GM19463 (cell line): ENCODE measurements at regions not wholly inside any gene's neighbourhood (a gene's known extent, or its start where the extent isn't known, plus 50 kb on each side); places are given as distances from the start of the nearest gene placed in this dataset.
A peak's percentile ranks its signal among the peaks of the same experiment; 100 is the strongest.

ENCODE experiments used
- ATAC-seq: cut with Tn5 transposase; IDR thresholded peaks from one replicate; pipeline ENCODE4 v1.9.1; 2021; ENCODE audit warnings: mild to moderate bottlenecking, moderate library complexity; ENCODE audit not compliant: unreplicated experiment

DNA sequence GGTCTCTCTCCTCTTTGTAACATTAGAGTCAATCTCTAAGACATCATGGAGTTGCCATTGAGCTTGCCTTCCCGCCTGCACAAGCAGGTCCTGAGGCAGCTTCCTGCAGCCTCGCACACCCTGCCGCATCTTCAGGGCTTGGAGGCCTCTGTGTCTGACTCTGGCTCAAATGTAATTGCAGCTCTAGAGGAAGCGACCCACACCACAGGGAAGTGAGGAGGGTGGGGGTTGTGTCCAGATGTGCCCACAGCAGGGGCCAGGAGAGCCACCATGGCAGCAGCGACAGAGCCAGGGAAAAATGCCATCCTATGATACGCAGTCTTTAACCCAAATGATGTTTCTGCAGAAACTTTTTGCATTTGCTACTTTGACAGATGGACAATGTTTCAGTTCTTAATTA lies 216.0 kb upstream of the ZNF32 start:
- no peak for ATAC-seq

DNA sequence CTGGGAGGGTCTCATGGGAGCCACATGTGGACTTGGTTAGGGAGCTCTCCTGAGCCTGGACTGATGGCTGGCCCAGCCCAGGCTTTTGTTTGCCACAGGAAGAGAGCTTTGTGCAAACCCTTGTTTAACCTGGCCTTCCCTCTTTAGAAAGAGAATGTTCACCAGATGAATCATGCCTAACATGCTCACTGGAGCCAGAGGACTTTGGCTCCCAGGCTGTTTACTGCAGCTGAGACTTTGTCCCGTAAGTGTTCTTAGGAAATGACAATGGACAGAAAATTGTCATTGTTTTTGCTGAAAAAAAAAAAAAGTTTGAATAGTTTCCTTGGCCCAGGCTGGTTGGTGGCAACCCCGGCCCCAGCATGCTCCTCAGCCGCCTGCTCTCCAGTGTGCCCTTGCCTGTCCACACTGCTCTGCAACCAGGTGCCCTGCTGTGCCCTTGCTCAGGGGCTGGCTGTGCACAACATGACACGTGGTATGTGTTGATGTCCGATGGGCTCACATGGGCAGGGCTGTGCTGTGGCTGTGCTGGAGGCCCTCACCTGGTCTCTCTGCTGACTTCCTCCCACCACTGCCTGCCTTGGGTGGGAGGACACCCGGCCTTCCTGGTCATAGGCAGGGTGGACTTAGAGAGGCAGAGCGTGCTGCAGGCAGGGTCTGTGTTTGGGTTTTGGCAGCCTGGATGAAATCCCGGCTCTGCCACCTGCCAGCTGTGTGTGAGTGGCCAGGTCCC lies 215.3 kb upstream of the ZNF32 start:
- no peak for ATAC-seq

DNA sequence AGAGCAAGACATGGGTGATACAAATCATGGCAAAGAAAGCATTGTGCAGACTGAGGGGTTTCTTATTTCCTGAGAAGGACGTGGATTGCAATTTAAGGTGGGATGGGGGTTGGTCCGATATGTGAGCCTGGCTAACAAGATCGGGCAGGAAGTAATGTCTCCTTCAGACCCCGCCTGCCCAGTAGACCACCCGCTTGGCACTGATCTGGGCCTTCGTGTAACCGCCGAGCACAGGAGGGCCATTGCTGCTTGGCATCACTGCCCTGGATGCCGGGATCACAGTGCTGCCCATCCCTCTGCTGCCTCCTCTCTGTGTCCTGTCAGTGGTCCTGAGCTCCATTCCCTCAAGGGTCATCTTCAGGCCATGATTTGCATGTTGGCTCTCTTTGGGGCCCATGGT lies 214.6 kb upstream of the ZNF32 start:
- ATAC-seq, result no peak

DNA sequence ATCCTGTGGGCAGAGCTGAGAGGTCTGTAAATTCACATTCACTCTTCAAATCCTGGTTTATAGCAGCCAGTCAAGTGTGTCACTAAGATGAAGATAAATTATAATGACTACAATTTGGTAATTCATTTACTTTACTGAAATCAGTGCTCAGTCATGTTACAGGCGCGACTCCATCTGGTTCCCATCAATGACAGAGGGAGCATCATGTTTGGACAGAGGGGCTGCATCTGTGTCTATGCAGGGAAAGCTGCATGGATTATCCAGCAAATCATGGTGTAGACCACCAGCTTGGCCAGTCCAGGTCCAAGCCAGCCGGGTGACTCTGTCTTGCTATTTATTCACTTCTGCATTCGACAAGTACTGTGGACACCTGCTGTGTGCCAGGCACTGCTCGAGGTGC lies 214.1 kb upstream of the ZNF32 start:
- ATAC-seq, result no peak

DNA sequence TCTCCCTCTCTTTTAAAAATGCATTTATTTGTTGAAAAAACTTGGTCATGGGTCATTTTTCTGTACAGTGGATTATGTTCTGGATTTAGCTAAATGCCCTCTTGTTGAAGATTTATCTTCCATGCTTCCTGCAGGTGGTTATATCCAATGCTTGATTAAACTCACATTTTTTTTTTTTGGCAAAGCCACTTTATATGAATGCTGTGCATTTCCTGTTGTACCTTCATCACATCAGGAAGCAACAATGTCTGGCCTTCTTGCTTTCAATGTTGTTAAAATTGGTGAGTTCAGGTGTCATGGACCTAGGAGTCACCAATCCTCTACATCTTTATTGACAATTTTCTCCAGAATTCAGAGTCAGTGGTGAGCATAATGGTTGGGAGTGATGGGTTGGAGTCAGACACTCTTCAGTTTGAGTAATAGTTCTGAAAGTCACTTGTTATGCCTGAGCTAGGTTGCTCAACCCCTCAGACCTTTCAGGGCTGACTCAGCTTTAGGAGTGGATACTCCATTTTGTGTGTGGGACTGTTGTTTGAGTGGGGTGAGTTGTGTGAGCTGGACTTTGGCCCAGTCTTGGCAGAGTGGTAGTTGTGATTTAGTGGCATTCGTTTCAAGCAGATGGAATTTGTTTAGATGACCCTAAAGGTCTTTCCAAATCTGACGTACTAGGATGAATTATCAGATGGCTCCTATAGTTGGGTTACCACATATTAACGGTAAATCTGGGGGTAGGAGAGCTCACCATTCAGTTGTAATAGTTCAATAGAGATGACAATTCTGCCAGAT lies 213.5 kb upstream of the ZNF32 start:
- no peak for ATAC-seq

DNA sequence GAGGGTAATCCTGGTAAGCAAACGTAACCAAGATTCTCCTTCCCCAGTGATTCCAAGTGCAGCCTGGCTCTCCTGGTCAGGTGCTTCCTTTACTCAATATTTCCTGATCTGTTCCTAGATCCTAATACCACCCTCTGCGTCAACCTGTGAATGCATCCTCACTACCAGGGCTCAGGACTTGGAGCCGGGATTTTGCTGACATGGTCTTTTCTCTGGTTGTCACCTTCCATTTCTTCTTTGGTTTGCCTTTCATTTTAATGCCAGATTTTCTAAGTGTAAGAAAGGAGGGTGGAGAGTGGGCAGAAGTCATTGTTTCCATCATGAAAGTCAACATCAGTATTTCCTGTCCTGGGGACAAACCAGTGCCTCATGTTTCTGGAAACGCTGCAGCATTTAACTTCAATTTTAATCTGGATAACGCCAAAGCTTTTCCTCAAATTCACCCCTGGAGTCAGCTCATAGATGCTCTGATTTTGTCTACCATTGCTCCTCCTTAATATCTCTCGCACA lies 210.4 kb upstream of the ZNF32 start:
- no peak for ATAC-seq

DNA sequence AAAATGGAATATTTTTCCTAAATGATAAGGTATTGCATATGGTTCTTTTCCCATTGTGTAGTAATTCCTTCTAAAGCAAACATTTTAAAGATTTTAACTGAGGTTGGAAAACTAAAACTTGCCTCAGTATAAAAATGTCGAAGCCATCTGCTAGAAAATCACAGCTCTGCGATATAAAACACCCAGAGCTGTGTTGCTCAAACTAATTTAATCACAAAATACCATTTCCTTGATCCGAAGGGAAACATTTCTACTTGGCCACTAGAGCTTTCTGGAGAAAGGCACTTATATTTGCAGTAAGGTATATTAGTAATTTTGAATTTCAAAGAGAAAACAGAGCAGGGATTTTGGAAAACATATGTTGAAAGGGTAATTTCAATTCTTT lies 209.2 kb upstream of the ZNF32 start:
- ATAC-seq, result no peak

DNA sequence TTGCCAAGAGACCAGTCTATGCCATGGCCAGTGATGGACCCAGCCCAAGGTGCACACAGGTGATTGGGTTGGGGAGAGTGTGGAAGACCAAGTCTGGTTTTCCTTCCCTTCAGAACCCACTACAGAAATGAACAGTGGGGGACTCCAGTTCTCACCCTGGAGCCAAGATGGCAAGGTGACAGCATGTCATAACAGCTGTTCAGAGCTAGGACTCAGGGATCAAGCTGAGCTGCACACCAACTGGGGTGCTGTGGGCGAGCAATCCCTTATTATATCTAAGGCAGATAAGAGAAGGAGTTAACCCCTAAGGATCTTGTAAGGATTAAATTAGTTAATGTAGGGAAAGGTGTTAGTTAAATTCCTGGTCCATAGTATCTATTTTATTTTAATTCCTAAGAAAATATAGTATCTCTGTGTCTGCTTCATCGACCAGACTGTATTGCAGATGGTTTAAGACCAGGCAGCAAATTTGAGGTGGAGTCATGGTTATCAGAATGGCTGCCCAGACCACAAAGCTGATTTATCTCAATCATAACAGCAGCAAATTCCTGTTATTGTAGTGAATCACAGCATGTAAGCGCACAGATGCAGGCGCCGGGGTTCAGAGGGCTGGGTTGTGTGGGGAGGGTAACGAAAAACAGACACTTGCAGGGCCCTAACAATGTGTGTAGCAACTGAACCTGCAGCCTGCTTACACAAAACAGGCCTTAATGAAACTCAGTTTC lies 208.7 kb upstream of the ZNF32 start:
- ATAC-seq, result no peak

DNA sequence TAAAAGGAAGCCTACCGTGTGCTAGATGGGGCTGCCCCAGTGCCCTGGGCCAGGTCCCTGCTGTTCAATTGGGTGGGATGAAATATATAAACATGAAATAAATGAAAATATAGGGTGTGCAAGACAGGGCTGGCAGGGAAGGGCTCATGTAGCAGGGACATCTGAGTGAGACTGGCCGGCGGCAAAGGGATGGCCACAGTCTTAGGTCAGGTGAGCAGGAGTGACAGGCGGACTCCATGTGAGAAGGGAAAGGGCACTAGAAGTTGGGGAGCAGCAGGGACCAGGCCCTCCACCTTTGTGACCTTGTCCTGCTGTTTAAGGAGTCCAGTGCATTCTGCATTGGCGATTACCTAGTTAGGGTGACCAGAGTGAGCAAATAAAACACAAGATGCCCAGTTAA lies 207.6 kb upstream of the ZNF32 start:
- no peak for ATAC-seq

DNA sequence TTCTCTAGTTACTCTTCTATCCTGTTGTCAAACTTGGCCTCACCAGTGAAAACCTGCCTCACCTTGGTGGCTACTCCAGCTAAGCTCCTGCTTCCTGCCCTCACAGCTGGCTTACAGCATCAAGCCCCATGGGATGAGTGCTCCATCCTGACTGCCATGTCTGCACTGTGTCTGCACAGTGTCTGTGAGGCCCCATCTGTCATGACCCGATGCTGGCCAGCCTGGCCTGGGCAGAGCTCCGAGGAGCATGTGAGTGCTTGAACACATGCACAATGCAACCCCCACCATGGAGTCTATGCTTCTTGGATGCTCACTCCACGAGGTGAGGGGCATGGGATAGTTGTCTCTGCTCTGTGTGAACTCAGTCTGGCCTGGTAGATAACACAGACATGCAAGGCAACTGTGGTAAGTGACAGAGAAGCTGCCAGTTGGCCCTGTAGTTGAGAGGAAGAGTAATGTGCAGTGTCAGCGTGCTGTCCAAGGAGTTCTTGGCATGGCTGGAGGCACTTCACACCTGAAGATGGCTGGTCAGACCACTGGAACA lies 207.1 kb upstream of the ZNF32 start:
- ATAC-seq, result no peak

DNA sequence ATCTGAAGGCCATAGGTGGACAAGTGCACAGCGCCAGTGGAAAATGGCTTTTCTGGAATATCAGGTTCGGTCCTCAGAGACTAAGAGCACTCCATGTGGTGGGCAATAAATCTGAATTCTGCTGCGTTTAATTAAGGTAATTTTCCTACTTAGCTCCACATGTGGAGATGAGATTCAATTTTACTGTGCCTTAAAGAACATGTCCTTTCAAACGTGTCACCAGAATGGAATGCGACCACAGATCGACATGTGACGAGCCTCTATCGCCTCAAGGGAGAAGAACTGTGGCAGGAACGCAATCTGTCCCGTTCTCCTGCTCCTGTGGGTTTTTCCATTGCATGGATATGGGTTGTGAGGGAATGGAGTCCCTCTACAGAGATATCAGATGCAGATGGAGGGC lies 205.3 kb upstream of the ZNF32 start:
- no peak for ATAC-seq

DNA sequence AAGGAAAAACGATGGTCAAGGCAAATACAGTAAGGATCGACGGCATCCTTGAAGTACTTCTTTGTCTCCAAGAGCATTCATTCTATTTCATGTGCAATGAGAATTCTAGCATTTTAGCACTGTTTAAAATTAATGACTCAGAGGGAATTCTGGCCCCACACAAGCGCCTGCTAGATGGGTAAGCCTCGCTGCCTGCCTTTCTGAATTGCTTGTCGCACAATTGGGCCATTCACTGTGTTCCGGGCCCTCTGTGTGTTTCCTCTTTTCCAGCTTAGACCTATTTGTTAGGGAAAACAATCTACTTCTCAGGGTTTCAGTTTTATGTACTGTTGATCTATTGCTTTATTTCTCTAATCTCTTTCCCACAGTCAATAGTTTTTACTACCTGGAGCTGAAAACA lies 204.7 kb upstream of the ZNF32 start:
- ATAC-seq, result no peak

DNA sequence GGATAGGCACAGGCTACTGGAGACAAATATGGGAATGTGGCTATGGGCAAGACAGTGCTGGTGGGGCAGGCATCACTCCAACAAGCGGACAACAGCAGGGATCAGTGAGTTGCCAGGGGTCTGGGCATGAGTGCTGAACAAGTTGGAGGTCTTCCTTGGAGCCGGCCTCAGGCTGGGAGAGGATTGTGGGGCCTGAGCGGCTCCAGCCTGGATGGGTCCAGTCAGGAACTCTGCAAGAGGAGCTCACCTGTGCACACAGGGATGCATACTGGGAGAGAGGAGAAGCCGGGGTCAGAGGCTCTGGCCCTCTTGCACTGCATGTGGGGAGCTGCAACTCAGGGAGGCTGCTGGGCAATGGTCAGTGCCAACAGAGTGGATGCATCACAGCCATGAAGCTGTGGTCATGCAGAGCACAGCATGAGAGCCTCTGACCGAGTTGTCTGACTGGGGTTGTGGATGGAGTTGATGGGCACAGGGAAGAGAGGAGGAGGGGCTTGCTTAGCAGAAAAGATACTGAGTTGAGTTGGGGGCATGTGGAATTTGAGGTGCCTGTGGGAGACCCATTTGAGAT lies 204.0 kb upstream of the ZNF32 start:
- ATAC-seq, result no peak

DNA sequence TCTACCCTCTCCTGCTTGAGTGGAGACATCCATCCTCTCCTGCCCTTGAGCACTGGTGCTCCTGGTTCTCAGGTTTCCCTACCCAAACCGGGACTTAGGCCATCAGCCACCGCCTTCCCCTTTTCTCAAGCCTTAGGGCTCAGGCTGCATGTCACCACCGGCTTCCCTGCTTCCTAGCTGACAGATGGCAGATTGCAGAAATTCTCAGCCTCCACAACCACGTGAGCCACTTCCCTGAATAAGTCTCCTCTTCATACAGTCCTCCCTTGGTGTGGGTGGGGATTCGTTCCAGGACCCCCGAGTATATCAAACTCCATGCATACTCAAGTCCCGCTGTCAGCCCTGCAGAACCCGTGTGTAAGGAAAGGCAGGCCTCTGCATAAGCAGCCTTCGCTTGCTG lies 203.5 kb upstream of the ZNF32 start:
- ATAC-seq, result no peak

DNA sequence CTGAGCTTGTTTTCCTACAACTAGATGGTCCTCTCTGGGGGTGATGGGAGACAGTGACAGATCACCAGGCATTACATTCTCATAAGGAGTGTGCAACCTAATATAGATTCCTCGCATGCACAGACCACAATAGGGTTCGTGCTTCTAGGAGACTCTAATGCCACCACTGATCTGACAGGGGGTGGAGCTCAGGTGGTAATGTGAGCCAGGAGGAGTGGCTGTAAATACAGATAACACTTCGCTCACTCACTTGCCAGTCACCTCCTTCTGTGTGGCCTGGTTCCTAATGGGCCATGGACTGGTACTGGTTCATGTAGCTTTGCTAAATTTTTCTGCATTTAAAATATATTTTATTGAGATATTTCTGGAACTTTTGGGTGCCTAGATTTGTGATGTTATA lies 202.3 kb upstream of the ZNF32 start:
- ATAC-seq, result no peak

DNA sequence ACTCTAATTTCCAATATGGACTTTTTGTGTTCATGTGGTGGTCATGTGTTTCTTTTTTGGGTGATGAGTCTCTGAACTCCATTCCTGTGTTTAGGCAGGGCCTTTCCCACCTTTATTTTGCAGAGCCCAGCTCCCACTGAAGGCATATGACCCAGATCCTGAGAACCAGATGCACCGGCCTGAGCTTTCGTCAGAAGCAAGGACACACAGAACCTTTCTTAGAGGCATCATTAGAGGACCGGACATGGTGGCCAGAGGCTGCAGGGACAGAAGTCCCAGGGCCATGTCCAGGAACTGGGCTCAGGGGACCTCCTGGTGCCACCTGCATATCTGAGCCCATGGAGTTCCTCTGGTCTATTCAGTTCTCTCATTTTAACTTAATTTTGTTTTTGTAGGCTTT lies 200.9 kb upstream of the ZNF32 start:
- no peak for ATAC-seq

DNA sequence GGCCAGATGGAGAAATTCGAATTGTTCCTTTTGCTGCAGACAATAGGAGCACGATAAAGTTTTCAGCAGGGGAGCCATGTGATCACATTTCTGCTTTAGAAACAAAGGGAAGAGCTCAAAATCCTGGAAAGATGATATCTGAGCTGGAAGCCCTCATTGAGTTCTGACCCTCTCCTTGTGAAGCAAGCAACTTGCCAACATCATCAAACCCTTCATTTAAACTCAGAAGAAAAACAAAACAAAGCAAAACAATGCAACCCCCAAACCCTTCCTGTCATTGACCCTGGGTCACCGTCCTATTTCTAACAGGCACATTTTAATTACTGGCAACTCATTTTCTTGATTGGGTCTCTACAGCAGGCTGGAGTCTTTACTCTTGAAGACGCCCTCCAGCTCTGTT lies 198.3 kb upstream of the ZNF32 start:
- ATAC-seq, result no peak

DNA sequence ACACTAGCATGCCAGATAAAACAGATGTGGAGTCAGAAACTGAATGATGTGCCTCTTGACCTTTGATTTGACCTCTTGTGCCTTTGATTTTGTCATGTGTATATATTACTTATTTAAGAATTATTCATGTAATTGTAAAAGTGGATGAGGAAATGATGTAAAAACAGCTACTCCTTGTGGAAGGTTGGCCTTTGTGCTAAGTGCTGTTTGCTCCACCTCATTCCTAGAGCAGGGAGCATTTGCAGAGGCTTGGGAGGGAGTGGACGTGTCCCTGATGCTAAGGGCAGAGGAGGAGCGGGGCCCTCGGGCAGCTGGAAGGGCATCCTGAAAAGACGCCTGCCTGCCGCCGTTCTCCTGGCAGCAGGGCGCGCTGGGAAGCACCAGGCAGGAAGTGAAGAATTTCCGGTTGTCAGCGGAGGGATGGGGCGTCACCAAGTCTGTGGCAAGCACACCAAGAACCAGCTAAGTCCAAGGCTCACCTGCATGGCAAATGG lies 197.6 kb upstream of the ZNF32 start:
- ATAC-seq, result peak; percentile 68

DNA sequence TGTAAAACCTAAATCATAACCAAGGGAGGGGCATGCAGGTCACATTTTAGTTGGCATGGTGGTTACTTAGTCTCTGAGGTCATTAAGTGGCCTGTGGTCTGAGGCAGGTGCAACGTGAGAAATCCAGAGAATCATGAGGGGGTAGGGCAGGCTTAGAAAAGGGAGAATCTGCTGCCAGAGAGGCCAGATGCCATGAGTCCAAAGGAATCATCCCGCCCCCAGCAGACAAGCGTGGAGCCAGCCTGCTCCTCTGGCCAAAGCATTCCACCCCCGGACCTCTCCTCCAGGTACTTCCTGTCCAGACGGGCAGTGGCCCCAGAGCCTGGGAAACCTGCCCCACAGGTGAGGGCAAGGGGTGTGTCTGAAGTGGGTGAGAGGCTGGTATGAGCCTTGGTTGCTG lies 196.4 kb upstream of the ZNF32 start:
- no peak for ATAC-seq

DNA sequence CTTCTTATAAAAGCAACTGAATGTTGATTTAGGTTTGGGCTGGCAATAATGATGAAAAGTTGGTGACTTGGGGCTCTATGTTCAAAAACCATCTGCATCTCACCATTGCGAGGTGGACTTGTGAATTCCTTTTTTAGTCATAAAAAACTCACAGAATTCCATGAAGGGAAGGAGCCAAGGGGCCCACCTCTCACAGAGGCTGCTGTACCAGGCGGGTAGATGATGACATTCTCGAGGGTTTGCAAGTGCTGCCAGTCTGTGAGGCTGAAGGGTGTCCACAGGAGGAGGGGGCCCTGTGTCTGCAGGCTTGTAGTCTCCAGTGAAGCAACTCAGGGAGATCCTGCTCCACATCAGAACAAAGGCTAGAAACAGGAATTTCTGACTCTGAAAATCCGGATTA lies 195.5 kb upstream of the ZNF32 start:
- no peak for ATAC-seq
